ENCODE measurements at regions not wholly inside any gene's neighbourhood (a gene's known extent, or its start where the extent isn't known, plus 50 kb on each side); places are given as distances from the start of the nearest gene placed in this dataset.

DNA sequence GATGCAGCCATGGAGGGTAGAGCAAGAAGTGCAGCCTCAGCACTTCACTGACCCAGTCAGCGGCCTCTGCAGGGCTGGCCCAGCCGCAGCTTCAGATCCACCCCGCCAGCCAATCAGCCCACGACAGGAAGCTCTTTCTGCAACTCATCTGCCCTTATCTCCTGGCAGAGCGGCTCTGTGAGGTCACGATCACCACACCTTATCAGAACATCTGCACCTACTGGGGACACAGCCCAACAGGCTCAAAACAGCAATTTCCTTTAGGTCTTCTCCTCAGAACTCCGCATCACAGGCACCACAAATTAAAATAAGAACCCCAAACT, 287.3 kb downstream of the BCL11B start:
- DNase-seq (peak; percentile 55 to 81 (median 63)), ATAC-seq (replicated peaks in 1 of 4) (peak; percentile 93 to 98 (median 96))
- peak overlapping the region; percentile 8 to 51 for H3K4me3 ChIP-seq (ENCODE audit: control insufficient read depth in 1 of 2, extremely low read depth in 1 of 2, low read length in 1 of 2)
- peak overlapping the region; percentile 99 for H3K27ac Mint-ChIP-seq
- H3K4me3 Mint-ChIP-seq, result peak overlapping the region; percentile 67 to 78 (median 72)
- H3K27me3 ChIP-seq (replicated peaks in 1 of 2; ENCODE audit: control insufficient read depth in 2 of 2, extremely low read depth in 1 of 2, insufficient read depth in 2 of 2, low read length in 1 of 2), result no peaks in the 10 kb centered on the region
- peak overlapping the region; percentile 60 for H3K27ac ChIP-seq (ENCODE audit: low read length)
- H3K27me3 Mint-ChIP-seq, result no peaks in the 10 kb centered on the region
- peaks cover 40 to 59% (median 49%) of the 10 kb centered on the region in 3 donors for H3K4me1 Mint-ChIP-seq
- peaks cover 23 to 31% of the 10 kb centered on the region in 2 experiments for H3K4me1 ChIP-seq (ENCODE audit: control insufficient read depth in 1 of 2, extremely low read depth in 1 of 2, insufficient read depth in 2 of 2, low read length in 2 of 2)
- POLR2A ChIA-PET, result interaction anchor here (0.5 to 1.1 kb wide), 3 partner anchors 10 to 877 kb away, joined by 3 to 7 read pairs (median 5); no protein-coding TSS in a partner anchor
- CTCF ChIA-PET, result interaction anchor here in 1 of 2 donors (1.0 to 1.5 kb wide), 2 partner anchors 10 to 282 kb away, joined by 4 read pairs; no protein-coding TSS in a partner anchor
- H3K36me3 Mint-ChIP-seq, result peaks cover 5% of the 10 kb centered on the region
- WGBS (ENCODE audit: insufficient coverage), result 0% methylated on average over 3 of the region's 7 CpGs
- peaks cover 0 to 11% (median 1%) of the 10 kb centered on the region in 3 donors for H3K9me3 Mint-ChIP-seq
- H3K36me3 ChIP-seq (ENCODE audit: control insufficient read depth in 2 of 2, extremely low read depth in 1 of 2, insufficient read depth in 1 of 2, low read length in 1 of 2), result no peaks in the 10 kb centered on the region
- no peaks in the 10 kb centered on the region for H3K9me3 ChIP-seq

DNA sequence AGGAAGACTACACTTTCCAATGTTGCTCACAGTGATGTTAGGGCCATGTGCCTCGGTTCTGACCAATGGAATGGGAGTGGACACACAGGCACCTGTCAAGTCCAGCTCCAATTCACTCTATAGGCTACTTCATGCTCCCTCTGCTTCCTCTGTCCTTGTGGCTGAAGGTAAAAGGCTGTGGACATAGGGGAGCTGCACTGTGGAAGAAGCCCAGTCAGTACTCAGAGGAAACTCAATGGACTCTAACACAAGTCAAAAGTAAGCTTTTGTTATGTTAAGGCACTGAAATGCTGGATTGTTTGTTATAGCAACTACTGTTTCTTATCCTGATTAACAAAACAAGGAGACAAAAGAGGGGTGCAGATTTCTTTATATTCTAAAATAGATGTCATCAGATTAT, 278.2 kb downstream of the BCL11B start:
- no peaks in the 10 kb centered on the region for H3K27me3 ChIP-seq (replicated peaks in 1 of 2; ENCODE audit: control insufficient read depth in 2 of 2, extremely low read depth in 1 of 2, insufficient read depth in 2 of 2, low read length in 1 of 2)
- no peaks in the 10 kb centered on the region for H3K36me3 Mint-ChIP-seq
- ChIA-PET POLR2A (no interaction called here), CTCF (interaction anchor here in 1 of 2 donors (1.3 kb wide), 1 partner anchor 9 kb away, joined by 4 read pairs; no protein-coding TSS in a partner anchor)
- H3K27ac Mint-ChIP-seq, result peak overlapping the region; percentile 92 to 96
- DNase-seq, result no peak
- H3K4me3 Mint-ChIP-seq, result peak overlapping the region in 1 of 3 donors; percentile 55
- no peaks in the 10 kb centered on the region for H3K9me3 ChIP-seq
- no peak overlapping the region for H3K4me3 ChIP-seq (ENCODE audit: control insufficient read depth in 1 of 2, extremely low read depth in 1 of 2, low read length in 1 of 2)
- no peak for ATAC-seq (replicated peaks in 1 of 4)
- H3K4me1 Mint-ChIP-seq, result peaks cover 24 to 30% (median 26%) of the 10 kb centered on the region in 3 donors
- H3K27me3 Mint-ChIP-seq, result no peaks in the 10 kb centered on the region
- WGBS (ENCODE audit: insufficient coverage), result no CpG with 5 or more reads among the region's 1 CpG
- peaks cover 10 to 14% of the 10 kb centered on the region in 2 experiments for H3K4me1 ChIP-seq (ENCODE audit: control insufficient read depth in 1 of 2, extremely low read depth in 1 of 2, insufficient read depth in 2 of 2, low read length in 2 of 2)
- H3K27ac ChIP-seq (ENCODE audit: low read length), result peak overlapping the region; percentile 36
- H3K36me3 ChIP-seq (ENCODE audit: control insufficient read depth in 2 of 2, extremely low read depth in 1 of 2, insufficient read depth in 1 of 2, low read length in 1 of 2), result no peaks in the 10 kb centered on the region
- H3K9me3 Mint-ChIP-seq, result no peaks in the 10 kb centered on the region

DNA sequence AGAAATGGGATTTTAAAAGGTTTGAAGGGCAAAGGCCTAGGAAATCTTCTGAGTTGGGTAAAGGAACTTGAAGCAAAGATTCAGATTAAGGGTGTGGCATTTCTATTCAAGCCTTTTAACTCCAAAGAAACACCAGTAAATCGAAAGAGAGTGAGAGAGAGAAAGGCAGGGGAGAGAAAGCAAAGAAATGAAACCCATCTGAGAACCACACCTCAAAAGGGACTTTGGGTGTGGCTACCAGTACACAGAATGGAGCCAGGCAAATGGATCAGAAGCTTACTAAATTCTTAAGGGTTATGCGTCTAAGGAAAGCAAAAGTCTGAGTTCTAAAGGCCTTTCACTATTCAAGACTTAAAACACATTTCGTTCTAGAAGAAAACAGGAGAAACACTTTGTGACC, 277.4 kb downstream of the BCL11B start:
- peaks cover 23 to 30% (median 24%) of the 10 kb centered on the region in 3 donors for H3K4me1 Mint-ChIP-seq
- CTCF ChIA-PET, result interaction anchor here (0.6 to 1.3 kb wide), 2 partner anchors 10 to 1651 kb away, joined by 3 to 4 read pairs; no protein-coding TSS in a partner anchor

DNA sequence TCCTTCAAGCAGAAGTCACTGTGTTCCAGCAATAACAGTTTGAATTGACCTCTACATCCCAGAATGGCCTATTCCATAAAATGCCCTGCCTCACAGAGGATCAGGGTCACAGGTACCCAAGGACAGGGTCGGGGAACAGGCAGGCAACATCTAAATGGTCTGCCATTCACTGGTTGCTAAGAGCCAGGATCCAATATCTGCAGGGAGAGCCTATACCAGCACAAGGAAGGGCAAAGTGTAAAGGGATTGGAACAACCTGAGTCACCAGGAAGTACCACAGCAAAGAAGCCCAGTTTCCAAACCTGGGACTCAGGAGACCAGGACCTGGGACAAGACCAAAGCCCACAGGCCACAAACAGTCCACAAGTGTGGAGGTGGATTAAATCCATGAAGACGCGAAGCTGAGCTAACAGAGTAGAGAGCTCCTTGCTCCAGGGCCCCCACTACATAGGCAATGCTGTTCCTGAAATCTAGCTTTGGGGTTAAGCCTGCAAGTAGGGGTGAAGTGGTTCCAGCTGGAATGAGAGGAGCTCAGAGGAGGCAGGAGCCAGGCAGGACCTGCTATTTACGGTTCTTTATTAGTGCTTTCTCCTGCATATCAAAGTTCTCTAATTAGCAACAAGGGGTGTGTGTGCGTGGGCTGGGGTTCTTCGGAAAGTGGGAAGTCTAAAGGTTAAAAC, 274.3 kb downstream of the BCL11B start:
- H3K9me3 ChIP-seq, result no peaks in the 10 kb centered on the region
- WGBS (ENCODE audit: insufficient coverage), result 92% methylated on average over 3 of the region's 6 CpGs
- CTCF ChIA-PET, result no interaction called here
- no peak overlapping the region for H3K4me3 Mint-ChIP-seq
- H3K36me3 ChIP-seq (ENCODE audit: control insufficient read depth in 2 of 2, extremely low read depth in 1 of 2, insufficient read depth in 1 of 2, low read length in 1 of 2), result no peaks in the 10 kb centered on the region
- POLR2A ChIA-PET, result no interaction called here
- H3K27ac ChIP-seq (ENCODE audit: low read length), result no peak overlapping the region
- no peak overlapping the region for H3K4me3 ChIP-seq (ENCODE audit: control insufficient read depth in 1 of 2, extremely low read depth in 1 of 2, low read length in 1 of 2)
- H3K27me3 ChIP-seq (replicated peaks in 1 of 2; ENCODE audit: control insufficient read depth in 2 of 2, extremely low read depth in 1 of 2, insufficient read depth in 2 of 2, low read length in 1 of 2), result no peaks in the 10 kb centered on the region
- no peaks in the 10 kb centered on the region for H3K36me3 Mint-ChIP-seq
- no peak overlapping the region for H3K27ac Mint-ChIP-seq
- peaks cover 23 to 30% (median 24%) of the 10 kb centered on the region in 3 donors for H3K4me1 Mint-ChIP-seq
- no peaks in the 10 kb centered on the region for H3K9me3 Mint-ChIP-seq
- H3K27me3 Mint-ChIP-seq, result no peaks in the 10 kb centered on the region
- DNase-seq (no peak), ATAC-seq (replicated peaks in 1 of 4) (no peak)
- peaks cover 10 to 14% of the 10 kb centered on the region in 2 experiments for H3K4me1 ChIP-seq (ENCODE audit: control insufficient read depth in 1 of 2, extremely low read depth in 1 of 2, insufficient read depth in 2 of 2, low read length in 2 of 2)

More for the DNA sequence above, 277.4 kb downstream of the BCL11B start:
- H3K27ac ChIP-seq (ENCODE audit: low read length), result peak overlapping the region; percentile 36
- ATAC-seq (replicated peaks in 1 of 4) (peak; percentile 43 to 73 (median 72)), DNase-seq (peak in 1 of 35 experiments; percentile 22)
- no peak overlapping the region for H3K4me3 ChIP-seq (ENCODE audit: control insufficient read depth in 1 of 2, extremely low read depth in 1 of 2, low read length in 1 of 2)
- no peaks in the 10 kb centered on the region for H3K36me3 ChIP-seq (ENCODE audit: control insufficient read depth in 2 of 2, extremely low read depth in 1 of 2, insufficient read depth in 1 of 2, low read length in 1 of 2)
- no peaks in the 10 kb centered on the region for H3K9me3 ChIP-seq
- H3K9me3 Mint-ChIP-seq, result no peaks in the 10 kb centered on the region
- H3K36me3 Mint-ChIP-seq, result no peaks in the 10 kb centered on the region
- POLR2A ChIA-PET, result interaction anchor here in 1 of 2 donors (1.2 kb wide), 1 partner anchor 10 kb away, joined by 5 read pairs; no protein-coding TSS in a partner anchor
- WGBS (ENCODE audit: insufficient coverage), result no CpG with 5 or more reads among the region's 3 CpGs
- H3K27ac Mint-ChIP-seq, result peak overlapping the region; percentile 92 to 96
- peaks cover 10 to 14% of the 10 kb centered on the region in 2 experiments for H3K4me1 ChIP-seq (ENCODE audit: control insufficient read depth in 1 of 2, extremely low read depth in 1 of 2, insufficient read depth in 2 of 2, low read length in 2 of 2)
- no peaks in the 10 kb centered on the region for H3K27me3 ChIP-seq (replicated peaks in 1 of 2; ENCODE audit: control insufficient read depth in 2 of 2, extremely low read depth in 1 of 2, insufficient read depth in 2 of 2, low read length in 1 of 2)
- no peaks in the 10 kb centered on the region for H3K27me3 Mint-ChIP-seq
- H3K4me3 Mint-ChIP-seq, result peak overlapping the region; percentile 38 to 55 (median 39)

DNA sequence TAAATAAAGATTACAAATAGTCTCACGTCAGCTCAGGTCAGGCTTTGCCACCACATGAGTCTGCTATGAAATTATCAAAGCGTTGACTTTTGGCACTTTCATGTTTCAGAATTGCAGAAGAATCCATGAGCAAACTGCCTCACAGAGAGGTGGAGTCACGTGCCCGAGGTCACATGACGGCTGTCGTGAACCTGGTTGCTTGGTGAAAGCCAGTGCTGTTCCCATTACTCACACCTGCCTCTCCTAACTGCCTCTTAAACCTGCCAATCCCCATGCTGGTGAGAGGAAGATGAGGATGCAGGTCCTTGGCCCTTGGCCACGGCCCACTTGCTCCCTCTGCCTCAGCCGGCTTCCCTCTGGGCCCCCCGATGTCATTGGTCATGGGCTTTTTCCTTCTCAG, 272.7 kb downstream of the BCL11B start:
- POLR2A ChIA-PET, result no interaction called here
- H3K9me3 Mint-ChIP-seq, result no peaks in the 10 kb centered on the region
- peaks cover 14 to 18% (median 14%) of the 10 kb centered on the region in 3 donors for H3K4me1 Mint-ChIP-seq
- Histone ChIP-seq H3K36me3 (ENCODE audit: control insufficient read depth in 2 of 2, extremely low read depth in 1 of 2, insufficient read depth in 1 of 2, low read length in 1 of 2) (no peaks in the 10 kb centered on the region), H3K4me1 (ENCODE audit: control insufficient read depth in 1 of 2, extremely low read depth in 1 of 2, insufficient read depth in 2 of 2, low read length in 2 of 2) (peaks cover 7% of the 10 kb centered on the region in 2 experiments), H3K9me3 (no peaks in the 10 kb centered on the region), H3K27ac (ENCODE audit: low read length) (no peak overlapping the region), H3K27me3 (replicated peaks in 1 of 2; ENCODE audit: control insufficient read depth in 2 of 2, extremely low read depth in 1 of 2, insufficient read depth in 2 of 2, low read length in 1 of 2) (no peaks in the 10 kb centered on the region), H3K4me3 (ENCODE audit: control insufficient read depth in 1 of 2, extremely low read depth in 1 of 2, low read length in 1 of 2) (no peak overlapping the region)
- no peak overlapping the region for H3K4me3 Mint-ChIP-seq
- 88% methylated on average over 4 of the region's 9 CpGs for WGBS (ENCODE audit: insufficient coverage)
- ATAC-seq (replicated peaks in 1 of 4), result no peak
- CTCF ChIA-PET, result no interaction called here
- no peak for DNase-seq
- no peaks in the 10 kb centered on the region for H3K36me3 Mint-ChIP-seq
- no peak overlapping the region for H3K27ac Mint-ChIP-seq
- no peaks in the 10 kb centered on the region for H3K27me3 Mint-ChIP-seq

DNA sequence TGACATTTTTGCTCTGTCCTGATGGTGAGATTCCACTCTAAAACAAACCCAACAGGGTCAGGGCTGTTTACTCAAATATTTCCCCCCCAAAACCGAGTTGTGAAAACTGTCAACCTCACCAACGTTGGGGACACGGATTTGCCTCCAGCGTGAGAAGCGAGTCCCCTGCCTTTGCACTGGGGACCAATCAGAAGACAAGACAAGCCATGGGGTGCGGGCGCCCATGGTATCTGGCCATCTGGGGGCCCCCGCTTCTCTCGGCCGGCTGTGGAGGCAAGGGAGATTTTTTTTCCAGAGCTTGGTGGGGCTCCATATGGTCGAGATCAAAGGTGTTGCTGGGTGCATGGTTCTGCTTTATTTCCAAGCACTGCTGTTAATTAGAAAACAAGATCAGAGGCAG, 272.1 kb downstream of the BCL11B start:
- 81% methylated on average over 6 of the region's 11 CpGs for WGBS (ENCODE audit: insufficient coverage)
- no peak overlapping the region for H3K27ac Mint-ChIP-seq
- no peak overlapping the region for H3K4me3 Mint-ChIP-seq
- no peak overlapping the region for H3K4me3 ChIP-seq (ENCODE audit: control insufficient read depth in 1 of 2, extremely low read depth in 1 of 2, low read length in 1 of 2)
- no peaks in the 10 kb centered on the region for H3K36me3 ChIP-seq (ENCODE audit: control insufficient read depth in 2 of 2, extremely low read depth in 1 of 2, insufficient read depth in 1 of 2, low read length in 1 of 2)
- ChIA-PET POLR2A (no interaction called here), CTCF (no interaction called here)
- H3K4me1 ChIP-seq (ENCODE audit: control insufficient read depth in 1 of 2, extremely low read depth in 1 of 2, insufficient read depth in 2 of 2, low read length in 2 of 2), result peaks cover 2 to 3% of the 10 kb centered on the region in 2 experiments
- ATAC-seq (replicated peaks in 1 of 4), result no peak
- H3K27me3 ChIP-seq (replicated peaks in 1 of 2; ENCODE audit: control insufficient read depth in 2 of 2, extremely low read depth in 1 of 2, insufficient read depth in 2 of 2, low read length in 1 of 2), result no peaks in the 10 kb centered on the region
- no peaks in the 10 kb centered on the region for H3K36me3 Mint-ChIP-seq
- no peak overlapping the region for H3K27ac ChIP-seq (ENCODE audit: low read length)
- DNase-seq, result no peak
- H3K27me3 Mint-ChIP-seq, result no peaks in the 10 kb centered on the region
- H3K4me1 Mint-ChIP-seq, result peaks cover 8 to 12% (median 8%) of the 10 kb centered on the region in 3 donors
- no peaks in the 10 kb centered on the region for H3K9me3 Mint-ChIP-seq
- H3K9me3 ChIP-seq, result no peaks in the 10 kb centered on the region
